Hematopoietic multipotent progenitor cell treated with erythropoietin and hydrocortisone succinate and interleukin-3 and kit ligand, for 6 days (in vitro differentiated cells): ENCODE measurements at regions not wholly inside any gene's neighbourhood (a gene's known extent, or its start where the extent isn't known, plus 50 kb on each side); places are given as distances from the start of the nearest gene placed in this dataset.

Experiments
- DNase-seq: peaks from one replicate; pipeline ENCODE4 v3.0.0-alpha.2; 2015

GRCh38 chr7:47690902-47691558 lies 109.1 kb upstream of the TNS3 start:
- DNase-seq = no peak

- DNase-seq = no peak
Observed at GRCh38 chr7:47689558-47689957, 107.6 kb upstream of the TNS3 start.

- no peak for DNase-seq
Observed at GRCh38 chr7:47688311-47689100, 106.6 kb upstream of the TNS3 start.

GRCh38 chr7:47685712-47686376 lies 103.9 kb upstream of the TNS3 start:
- peak; percentile 89 for DNase-seq

GRCh38 chr7:47685151-47685550 lies 103.2 kb upstream of the TNS3 start:
- DNase-seq = peak; percentile 52

GRCh38 chr7:47684728-47685127 lies 102.8 kb upstream of the TNS3 start:
- peak; percentile 17 for DNase-seq

- no peak for DNase-seq
Observed at GRCh38 chr7:47683485-47683898, 101.6 kb upstream of the TNS3 start.

GRCh38 chr7:47682874-47683273 lies 101.0 kb upstream of the TNS3 start:
- no peak for DNase-seq

- no peak for DNase-seq
Observed at GRCh38 chr7:47681249-47681810, 99.4 kb upstream of the TNS3 start.

- no peak for DNase-seq
Observed at GRCh38 chr7:47678641-47679380, 96.9 kb upstream of the TNS3 start.

- DNase-seq = no peak
Observed at GRCh38 chr7:47677664-47678063, 95.8 kb upstream of the TNS3 start.

GRCh38 chr7:47677093-47677492 lies 95.2 kb upstream of the TNS3 start:
- no peak for DNase-seq

GRCh38 chr7:47672977-47673381 lies 91.1 kb upstream of the TNS3 start:
- no peak for DNase-seq

GRCh38 chr7:47672271-47672791 lies 90.4 kb upstream of the TNS3 start:
- no peak for DNase-seq

GRCh38 chr7:47671358-47671757 lies 89.4 kb upstream of the TNS3 start:
- no peak for DNase-seq

GRCh38 chr7:47670729-47671128 lies 88.8 kb upstream of the TNS3 start:
- DNase-seq = no peak

- peak; percentile 27 for DNase-seq
Observed at GRCh38 chr7:47669901-47670384, 88.0 kb upstream of the TNS3 start.

- DNase-seq = peak; percentile 93
Observed at GRCh38 chr7:47669178-47669891, 87.4 kb upstream of the TNS3 start.

- DNase-seq = no peak
Observed at GRCh38 chr7:47666164-47666862, 84.4 kb upstream of the TNS3 start.

GRCh38 chr7:47664650-47665195 lies 82.8 kb upstream of the TNS3 start:
- no peak for DNase-seq

GRCh38 chr7:47663851-47664250 lies 81.9 kb upstream of the TNS3 start:
- DNase-seq = no peak
